BLaER1 (cell line): ENCODE measurements at regions not wholly inside any gene's neighbourhood (a gene's known extent, or its start where the extent isn't known, plus 50 kb on each side); places are given as distances from the start of the nearest gene placed in this dataset.
"Not testable (repeated sequence)": the region's sequence is repeated elsewhere in the genome, so short reads cannot be mapped to it uniquely, and the experiment has no call there.

Experiments used
- H3K27ac ChIP-seq: shearing (Covaris generic); formaldehyde crosslinking; 2 replicates; pipeline ENCODE4 v1.8.1; 2022
- H3K27me3 ChIP-seq: shearing (Covaris generic); formaldehyde crosslinking; 2 replicates; pipeline ENCODE4 v1.8.1; 2022
- H3K36me3 ChIP-seq: shearing (Covaris generic); formaldehyde crosslinking; 2 replicates; pipeline ENCODE4 v1.8.1; 2022
- H3K4me1 ChIP-seq: shearing (Covaris generic); formaldehyde crosslinking; 2 replicates; pipeline ENCODE4 v1.8.1; 2022
- H3K4me2 ChIP-seq: shearing (Covaris generic); formaldehyde crosslinking; 2 replicates; pipeline ENCODE4 v1.8.1; 2022
- H3K4me3 ChIP-seq: shearing (Covaris generic); formaldehyde crosslinking; 2 replicates; pipeline ENCODE4 v1.8.1; 2022
- H3K9ac ChIP-seq: shearing (Covaris generic); formaldehyde crosslinking; 2 replicates; pipeline ENCODE4 v1.8.1; 2022
- H3K9me3 ChIP-seq: shearing (Covaris generic); formaldehyde crosslinking; 2 replicates; pipeline ENCODE4 v1.8.1; 2022
- H4K20me1 ChIP-seq: shearing (Covaris generic); formaldehyde crosslinking; 2 replicates; pipeline ENCODE4 v1.8.1; 2022
- Cebpa-rat ChIP-seq: shearing (Covaris generic); IDR thresholded peaks from 2 replicates; pipeline ENCODE4 v1.8.1; 2022

DNA sequence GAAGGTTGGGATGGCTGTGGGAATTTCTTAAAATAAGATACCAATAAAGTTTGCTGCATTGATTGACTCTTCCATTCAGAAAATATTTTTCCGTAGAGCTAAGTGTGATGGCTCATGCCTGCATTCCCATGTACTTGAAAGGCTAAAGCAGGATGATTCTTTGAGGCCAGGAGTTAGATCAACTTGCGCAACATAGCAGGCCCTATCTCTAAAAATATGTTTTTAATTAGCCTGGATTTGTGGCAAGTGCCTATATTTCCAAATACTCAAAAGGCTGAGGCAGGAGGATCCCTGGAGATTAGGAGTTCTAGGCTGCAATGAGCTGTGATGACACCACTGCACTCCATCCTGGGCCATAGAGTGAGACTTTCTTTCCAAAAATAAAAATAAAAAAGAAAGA is 431.2 kb upstream of the PTCHD4 start:
- Histone ChIP-seq H3K9me3 (peaks cover 18% of the 10 kb centered on the region), H3K4me1 (no peaks in the 10 kb centered on the region), H4K20me1 (no peaks in the 10 kb centered on the region), H3K4me2 (no peak overlapping the region), H3K4me3 (no peak overlapping the region), H3K36me3 (no peaks in the 10 kb centered on the region), H3K27me3 (no peaks in the 10 kb centered on the region), H3K27ac (no peak overlapping the region), H3K9ac (no peak overlapping the region)
- no peak for TF ChIP-seq Cebpa-rat

DNA sequence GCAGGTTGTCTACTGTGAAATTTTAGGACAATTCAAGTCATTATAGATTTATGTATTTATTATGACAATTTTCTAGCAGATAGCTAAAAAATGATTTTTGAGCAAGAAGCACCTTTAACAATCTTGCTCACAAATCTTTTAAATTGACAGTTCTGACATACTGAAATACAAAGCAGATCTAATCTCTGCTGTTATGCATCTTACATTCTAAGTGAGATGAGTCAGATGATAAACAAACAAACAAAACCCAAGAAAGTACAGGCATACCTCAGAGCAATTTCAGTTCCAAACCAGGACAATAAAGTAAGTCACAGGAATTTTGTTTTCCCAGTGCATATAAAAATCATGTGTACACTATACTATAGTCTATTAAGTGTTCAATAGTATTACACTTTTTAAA is 430.7 kb upstream of the PTCHD4 start:
- TF ChIP-seq Cebpa-rat = no peak
- Histone ChIP-seq H3K4me3 (no peak overlapping the region), H3K4me1 (no peaks in the 10 kb centered on the region), H3K36me3 (no peaks in the 10 kb centered on the region), H3K27ac (no peak overlapping the region), H3K9ac (no peak overlapping the region), H3K27me3 (no peaks in the 10 kb centered on the region), H4K20me1 (no peaks in the 10 kb centered on the region), H3K4me2 (no peak overlapping the region), H3K9me3 (peaks cover 18% of the 10 kb centered on the region)

DNA sequence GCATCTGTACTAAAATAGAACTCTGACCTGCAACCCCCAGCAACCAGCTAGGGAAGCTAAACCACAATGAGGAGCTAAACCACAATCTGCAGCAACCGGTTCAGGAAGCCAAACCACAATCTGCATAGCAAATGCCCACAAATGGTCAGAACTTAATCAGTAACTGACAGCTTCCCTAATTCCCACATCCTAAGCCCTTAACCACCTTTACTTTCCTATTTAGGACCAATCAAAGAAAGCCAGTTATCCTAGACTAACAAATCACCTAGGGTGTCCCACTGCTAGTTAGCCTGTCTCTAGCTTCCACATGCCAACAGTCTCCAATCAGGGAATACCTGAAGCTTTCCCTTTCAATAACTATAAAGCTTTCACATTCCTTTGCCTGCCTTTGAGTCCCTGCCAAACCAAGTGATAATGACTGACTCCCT is 424.6 kb upstream of the PTCHD4 start:
- H3K4me1 ChIP-seq = peaks cover 15% of the 10 kb centered on the region
- no peak overlapping the region for H3K27ac ChIP-seq
- H3K36me3 ChIP-seq = no peaks in the 10 kb centered on the region
- peak overlapping the region; percentile 60 for H3K4me2 ChIP-seq
- H3K4me3 ChIP-seq = no peak overlapping the region
- no peak overlapping the region for H3K9ac ChIP-seq
- no peaks in the 10 kb centered on the region for H3K27me3 ChIP-seq
- no peaks in the 10 kb centered on the region for H4K20me1 ChIP-seq
- no peaks in the 10 kb centered on the region for H3K9me3 ChIP-seq
- no peak for TF ChIP-seq Cebpa-rat

DNA sequence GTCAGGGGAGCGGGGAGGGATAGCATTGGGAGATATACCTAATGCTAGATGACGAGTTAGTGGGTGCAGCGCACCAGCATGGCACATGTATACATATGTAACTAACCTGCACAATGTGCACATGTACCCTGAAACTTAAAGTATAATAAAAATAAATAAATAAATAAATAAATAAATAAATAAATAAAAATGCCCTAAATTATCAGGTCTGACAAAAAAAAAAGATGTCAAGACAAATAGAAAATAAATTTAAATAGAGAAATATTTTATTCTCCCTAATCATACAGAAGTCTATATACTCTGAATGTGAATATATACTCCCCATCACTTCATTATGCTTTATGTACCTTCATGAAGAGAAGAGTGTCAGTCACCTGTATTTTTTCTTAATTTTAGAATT is 420.0 kb upstream of the PTCHD4 start:
- not testable (repeated sequence) for H3K4me2 ChIP-seq, H3K27ac ChIP-seq, H3K4me3 ChIP-seq, H4K20me1 ChIP-seq, H3K9ac ChIP-seq, H3K36me3 ChIP-seq, H3K27me3 ChIP-seq, H3K9me3 ChIP-seq
- peaks cover 23% of the 10 kb centered on the region for H3K4me1 ChIP-seq

DNA sequence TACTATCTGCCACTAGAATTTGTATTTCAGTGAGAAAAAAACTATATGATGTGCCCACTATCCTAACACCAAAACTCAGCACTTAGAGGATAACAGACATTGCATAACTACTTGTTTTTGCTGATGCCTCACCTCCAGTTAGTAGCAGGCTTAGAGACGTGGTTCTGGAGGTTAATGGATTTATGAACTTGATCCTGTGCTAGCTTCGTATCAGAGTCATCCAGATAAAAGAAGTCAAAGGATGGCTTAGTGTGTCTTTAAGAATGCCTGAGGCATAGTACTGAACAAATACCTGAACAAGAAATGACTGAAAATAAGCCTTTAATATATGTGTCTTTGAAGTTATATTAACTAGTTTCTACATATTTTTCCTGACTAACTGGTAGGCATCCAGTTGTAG is 414.9 kb upstream of the PTCHD4 start:
- Histone ChIP-seq H3K27me3 (no peaks in the 10 kb centered on the region), H3K36me3 (no peaks in the 10 kb centered on the region), H4K20me1 (no peaks in the 10 kb centered on the region), H3K4me2 (no peak overlapping the region), H3K9ac (no peak overlapping the region), H3K4me1 (peaks cover 9% of the 10 kb centered on the region; the same call in 1 of the 2 replicates), H3K4me3 (no peak overlapping the region), H3K27ac (no peak overlapping the region), H3K9me3 (no peaks in the 10 kb centered on the region)
- no peak for TF ChIP-seq Cebpa-rat

DNA sequence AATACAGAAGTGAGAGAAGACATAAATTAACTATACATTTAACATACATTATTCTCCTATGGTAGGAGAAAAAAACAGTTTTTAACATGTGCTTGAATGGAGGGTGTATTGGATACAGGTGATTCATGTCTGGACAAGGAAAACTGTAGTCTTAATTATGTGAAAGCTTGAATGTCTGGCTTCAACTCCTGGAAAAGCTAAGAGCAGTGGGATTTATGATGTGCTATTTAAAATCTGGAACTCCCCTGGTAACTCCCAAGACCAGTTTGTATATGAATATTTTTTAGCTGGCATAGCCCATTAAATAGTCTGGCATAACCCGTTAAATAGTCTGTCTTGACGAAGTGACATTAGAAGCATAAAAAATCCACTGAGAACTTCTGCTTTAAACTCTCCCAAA is 410.0 kb upstream of the PTCHD4 start:
- H3K27me3 ChIP-seq = no peaks in the 10 kb centered on the region
- no peak overlapping the region for H3K4me3 ChIP-seq
- no peak overlapping the region for H3K9ac ChIP-seq
- TF ChIP-seq Cebpa-rat = no peak
- no peaks in the 10 kb centered on the region for H3K9me3 ChIP-seq
- H4K20me1 ChIP-seq = no peaks in the 10 kb centered on the region
- no peak overlapping the region for H3K4me2 ChIP-seq
- H3K27ac ChIP-seq = no peak overlapping the region
- no peaks in the 10 kb centered on the region for H3K4me1 ChIP-seq
- H3K36me3 ChIP-seq = no peaks in the 10 kb centered on the region

DNA sequence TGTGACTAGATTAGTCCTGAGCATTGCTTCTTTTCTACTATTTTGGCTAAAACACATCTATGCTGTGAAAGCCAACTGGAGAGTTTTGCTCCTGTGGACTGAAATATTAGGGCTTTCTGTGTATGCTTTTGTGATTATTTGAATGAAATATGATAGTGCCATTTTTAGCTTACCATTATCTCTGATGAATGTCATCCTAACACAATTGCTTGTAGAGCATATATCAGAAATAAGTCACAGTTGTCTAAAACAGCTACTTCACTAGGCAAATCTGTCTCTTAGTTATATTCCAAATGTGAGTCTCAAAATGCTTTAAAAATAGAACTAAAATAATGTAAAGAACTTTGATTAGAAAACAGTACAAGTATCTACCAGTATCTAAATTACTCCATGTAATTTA is 401.4 kb upstream of the PTCHD4 start:
- Histone ChIP-seq H3K36me3 (no peaks in the 10 kb centered on the region), H3K4me1 (no peaks in the 10 kb centered on the region), H3K27ac (no peak overlapping the region), H3K9ac (no peak overlapping the region), H3K4me3 (no peak overlapping the region), H3K4me2 (no peak overlapping the region), H3K9me3 (no peaks in the 10 kb centered on the region), H3K27me3 (no peaks in the 10 kb centered on the region), H4K20me1 (no peaks in the 10 kb centered on the region)
- no peak for TF ChIP-seq Cebpa-rat

DNA sequence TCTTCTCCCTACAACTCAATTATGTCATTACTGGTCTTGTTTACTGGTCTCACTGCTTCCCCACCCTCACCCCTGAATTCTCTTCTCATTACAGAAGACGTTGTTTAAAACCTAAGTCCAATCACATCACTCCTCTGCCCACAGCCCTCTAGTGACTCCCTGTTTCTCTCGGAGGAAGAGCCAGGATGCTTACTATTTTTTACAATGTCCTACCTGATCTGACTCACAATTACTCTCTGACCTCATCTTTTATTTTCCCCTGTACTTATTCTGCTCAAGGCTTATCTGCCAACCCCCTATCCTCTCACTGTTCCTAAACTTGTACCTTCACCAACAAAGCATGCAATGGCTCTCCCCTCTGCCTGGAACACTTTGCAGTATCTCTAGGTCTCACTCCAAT is 400.4 kb upstream of the PTCHD4 start:
- Histone ChIP-seq H3K9me3 (no peaks in the 10 kb centered on the region), H3K4me2 (no peak overlapping the region), H4K20me1 (no peaks in the 10 kb centered on the region), H3K4me3 (no peak overlapping the region), H3K36me3 (no peaks in the 10 kb centered on the region), H3K27me3 (no peaks in the 10 kb centered on the region), H3K9ac (no peak overlapping the region), H3K4me1 (no peaks in the 10 kb centered on the region), H3K27ac (no peak overlapping the region)
- TF ChIP-seq Cebpa-rat = no peak

DNA sequence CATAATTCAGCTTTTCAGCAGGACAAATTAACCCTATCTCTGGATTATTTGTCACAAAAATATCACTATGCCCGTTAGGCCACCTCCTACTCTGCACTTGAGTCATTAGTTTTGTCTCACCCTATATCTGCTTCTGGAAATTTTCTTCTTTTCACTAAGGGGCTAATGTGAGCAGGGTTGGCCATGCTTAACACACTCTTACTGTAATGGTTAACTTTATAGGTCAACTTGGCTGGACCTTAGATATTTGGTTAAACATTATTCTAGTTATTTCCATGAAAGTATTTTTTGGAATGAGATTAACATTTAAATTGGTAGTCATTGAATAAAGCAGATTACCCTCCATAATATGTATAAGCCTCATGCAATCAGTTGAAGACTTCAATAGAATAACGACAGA is 394.6 kb upstream of the PTCHD4 start:
- Histone ChIP-seq H3K9ac (no peak overlapping the region), H3K27ac (no peak overlapping the region), H3K4me2 (no peak overlapping the region), H4K20me1 (no peaks in the 10 kb centered on the region), H3K4me3 (no peak overlapping the region), H3K4me1 (no peaks in the 10 kb centered on the region), H3K27me3 (no peaks in the 10 kb centered on the region), H3K9me3 (no peaks in the 10 kb centered on the region), H3K36me3 (no peaks in the 10 kb centered on the region)
- no peak for TF ChIP-seq Cebpa-rat

DNA sequence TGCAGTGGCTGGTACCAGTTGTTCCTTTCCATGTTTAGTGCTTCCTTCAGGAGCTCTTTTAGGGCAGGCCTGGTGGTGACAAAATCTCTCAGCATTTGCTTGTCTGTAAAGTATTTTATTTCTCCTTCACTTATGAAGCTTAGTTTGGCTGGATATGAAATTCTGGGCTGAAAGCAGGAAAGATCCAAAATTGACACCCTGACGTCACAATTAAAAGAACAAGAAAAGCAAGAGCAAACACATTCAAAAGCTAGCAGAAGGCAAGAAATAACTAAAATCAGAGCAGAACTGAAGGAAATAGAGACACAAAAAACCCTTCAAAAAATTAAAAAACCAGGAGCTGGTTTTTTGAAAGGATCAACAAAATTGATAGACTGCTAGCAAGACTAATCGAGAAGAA is 382.4 kb upstream of the PTCHD4 start:
- H3K9ac ChIP-seq, H3K9me3 ChIP-seq, H3K4me2 ChIP-seq, H3K4me3 ChIP-seq, H3K27ac ChIP-seq, H3K27me3 ChIP-seq, H3K36me3 ChIP-seq, H4K20me1 ChIP-seq, H3K4me1 ChIP-seq: not testable (repeated sequence)

DNA sequence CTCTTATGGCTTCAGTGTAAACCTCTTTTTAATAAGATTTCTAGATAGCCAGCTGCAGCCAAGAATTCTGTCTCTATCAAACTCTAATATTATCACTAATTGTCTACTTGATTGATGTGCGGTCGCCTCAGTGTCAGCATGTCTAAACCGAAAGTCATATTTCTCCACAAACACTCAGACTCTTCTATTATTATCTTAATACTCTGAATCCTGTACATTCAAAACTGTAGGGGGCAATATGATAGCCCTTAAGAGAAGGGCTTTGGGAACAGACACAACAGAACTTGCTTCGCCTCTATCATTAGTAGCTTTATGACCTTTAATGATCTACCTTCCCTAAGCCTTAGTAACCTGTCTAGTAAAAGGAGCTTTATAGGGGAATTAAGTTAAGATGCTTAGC is 379.7 kb upstream of the PTCHD4 start:
- Histone ChIP-seq H3K9me3 (no peaks in the 10 kb centered on the region), H3K4me3 (no peak overlapping the region), H3K36me3 (no peaks in the 10 kb centered on the region), H3K4me2 (no peak overlapping the region), H4K20me1 (no peaks in the 10 kb centered on the region), H3K27ac (no peak overlapping the region), H3K4me1 (no peaks in the 10 kb centered on the region), H3K27me3 (no peaks in the 10 kb centered on the region), H3K9ac (no peak overlapping the region)
- TF ChIP-seq Cebpa-rat = no peak

DNA sequence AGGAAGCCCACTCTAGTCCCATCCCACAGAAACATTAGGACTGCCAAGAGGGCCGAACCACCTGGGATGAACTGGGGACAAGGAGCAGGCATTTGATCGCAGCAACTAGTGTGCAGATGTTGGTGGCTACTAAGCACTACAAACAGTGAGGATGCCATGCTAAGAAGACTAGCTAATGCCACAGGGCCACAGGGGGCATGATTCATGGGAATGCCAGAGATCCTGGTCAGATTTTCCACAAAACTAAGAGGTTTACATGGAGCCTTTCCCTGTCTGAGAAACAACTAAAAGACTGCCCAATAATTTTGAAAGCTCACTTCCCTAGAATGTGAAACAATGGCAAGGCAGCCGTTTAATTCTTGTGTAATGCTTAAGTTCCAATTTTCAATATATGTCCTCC is 375.9 kb upstream of the PTCHD4 start:
- TF ChIP-seq Cebpa-rat = no peak
- no peak overlapping the region for H3K27ac ChIP-seq
- no peaks in the 10 kb centered on the region for H4K20me1 ChIP-seq
- H3K4me2 ChIP-seq = no peak overlapping the region
- H3K4me1 ChIP-seq = no peaks in the 10 kb centered on the region
- H3K9me3 ChIP-seq = no peaks in the 10 kb centered on the region
- H3K4me3 ChIP-seq = no peak overlapping the region
- no peak overlapping the region for H3K9ac ChIP-seq
- H3K27me3 ChIP-seq = no peaks in the 10 kb centered on the region
- no peaks in the 10 kb centered on the region for H3K36me3 ChIP-seq
